HG03469 (cell line): ENCODE measurements at regions not wholly inside any gene's neighbourhood (a gene's known extent, or its start where the extent isn't known, plus 50 kb on each side); places are given as distances from the start of the nearest gene placed in this dataset.

Source experiments
- ATAC-seq: cut with Tn5 transposase; IDR thresholded peaks from one replicate; pipeline ENCODE4 v1.9.1; 2021; ENCODE audit warnings: mild to moderate bottlenecking, moderate library complexity, moderate number of reproducible peaks; ENCODE audit not compliant: unreplicated experiment

DNA sequence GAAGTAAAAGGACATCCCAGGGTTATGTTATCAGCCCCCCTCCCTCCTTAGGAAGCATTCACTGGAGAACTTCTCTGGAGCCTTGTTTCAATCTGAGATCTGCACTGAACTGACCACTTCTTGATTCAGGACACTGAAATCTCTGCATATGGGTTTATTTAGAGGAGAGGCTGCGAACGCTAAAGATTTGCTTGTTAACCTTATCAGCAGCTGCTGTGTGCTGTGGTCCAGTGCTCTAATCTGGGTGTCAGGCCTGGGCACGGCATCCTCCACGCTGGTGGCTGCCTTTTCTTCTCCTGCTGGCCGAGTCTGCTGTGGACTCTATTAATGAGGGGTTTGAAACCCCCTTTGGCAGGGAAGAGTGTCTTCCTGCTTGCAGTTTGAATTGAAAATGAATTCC lies 1094.7 kb upstream of the TENM3 start:
- ATAC-seq = no peak

DNA sequence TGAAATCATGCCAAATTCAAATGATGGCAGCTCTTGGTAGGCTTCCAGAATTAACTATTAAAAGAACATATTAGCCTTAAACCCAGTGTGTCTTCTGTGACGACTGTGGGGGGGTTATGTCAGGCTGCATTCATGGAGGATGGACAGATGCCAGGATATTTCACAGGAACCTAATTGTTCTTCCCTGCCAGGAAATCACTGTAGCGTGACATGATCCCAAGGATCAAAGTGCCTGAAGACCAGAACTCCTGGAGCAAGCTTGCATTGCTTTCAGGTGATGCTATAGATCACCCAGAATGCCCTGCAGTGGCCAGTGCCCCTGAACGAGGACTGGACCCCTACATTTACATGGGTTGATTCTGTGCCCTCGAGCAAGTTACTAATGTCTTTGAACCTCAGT lies 1093.0 kb upstream of the TENM3 start:
- no peak for ATAC-seq

DNA sequence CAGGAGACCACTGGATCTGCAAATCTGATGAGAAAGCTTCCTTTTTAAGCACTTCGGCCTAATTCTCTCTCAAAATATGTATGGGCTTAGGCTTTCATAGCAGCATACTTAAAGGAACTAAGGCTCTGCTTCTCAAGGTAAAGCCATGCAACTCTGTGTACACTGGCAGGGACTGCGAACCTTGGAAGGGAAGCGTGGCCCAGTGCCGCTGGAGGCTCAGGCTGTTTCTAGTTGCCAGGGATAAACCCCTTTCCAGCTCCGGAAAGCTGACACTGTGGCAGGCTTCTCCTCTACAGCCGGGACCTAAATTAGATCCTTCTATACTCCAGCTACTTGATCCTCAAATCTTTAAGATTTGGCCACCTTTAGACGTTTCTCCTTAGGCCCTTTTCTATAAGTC lies 1091.3 kb upstream of the TENM3 start:
- ATAC-seq = no peak

DNA sequence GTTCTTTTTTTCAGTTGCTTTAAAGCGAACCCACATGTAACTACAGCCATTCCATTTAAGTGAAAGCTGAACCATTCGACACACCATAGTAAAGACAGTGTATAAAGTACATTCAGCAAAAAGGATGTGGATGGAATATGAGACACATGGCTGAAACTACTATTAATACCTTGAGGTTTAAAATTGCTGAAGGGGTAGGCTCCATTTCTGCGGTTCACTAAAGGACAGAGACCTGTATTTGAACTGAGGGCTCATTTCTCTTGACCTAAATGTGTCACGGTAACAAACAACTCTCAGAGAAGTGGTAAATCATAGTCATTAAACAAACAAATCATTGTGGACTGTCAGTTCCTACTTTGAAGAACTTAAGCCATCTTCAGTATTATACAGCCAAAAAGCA lies 1085.6 kb upstream of the TENM3 start:
- no peak for ATAC-seq

DNA sequence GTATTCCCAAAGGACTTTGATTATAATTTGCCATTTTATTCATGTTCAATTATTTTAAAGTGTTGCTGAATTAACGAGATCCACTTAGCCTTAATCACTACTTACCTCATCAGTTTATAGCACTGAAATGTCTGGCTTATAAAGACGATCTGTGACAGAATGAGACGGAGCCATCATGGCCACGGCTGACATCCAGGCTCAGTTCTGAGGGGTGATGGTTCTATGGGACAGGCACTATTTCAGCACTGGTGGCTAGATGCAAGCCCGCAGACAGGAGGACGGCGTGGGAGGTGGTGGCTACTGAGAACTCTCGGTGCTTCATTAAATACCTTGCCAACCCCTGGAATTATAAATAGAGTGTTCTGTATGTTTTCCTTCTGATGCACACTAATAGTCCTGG lies 1084.2 kb upstream of the TENM3 start:
- ATAC-seq = no peak

DNA sequence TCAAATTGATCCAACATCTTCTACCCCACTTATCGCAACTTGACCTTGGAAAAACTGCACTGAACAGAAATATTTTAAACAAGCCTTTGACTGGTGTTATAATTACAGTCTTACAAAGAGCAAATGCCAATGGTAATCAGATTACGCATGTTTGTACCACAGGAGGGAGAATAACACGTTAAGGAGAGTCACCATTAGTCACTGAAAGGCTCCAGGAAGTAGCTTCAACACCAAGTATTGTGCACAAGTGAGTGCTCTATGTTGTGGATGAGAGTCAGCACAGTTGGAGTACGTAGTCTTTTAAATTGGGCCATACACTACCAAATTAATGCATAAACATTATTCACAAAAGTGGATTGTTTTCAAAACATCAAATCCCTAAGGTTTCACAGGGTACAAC lies 1081.5 kb upstream of the TENM3 start:
- no peak for ATAC-seq

DNA sequence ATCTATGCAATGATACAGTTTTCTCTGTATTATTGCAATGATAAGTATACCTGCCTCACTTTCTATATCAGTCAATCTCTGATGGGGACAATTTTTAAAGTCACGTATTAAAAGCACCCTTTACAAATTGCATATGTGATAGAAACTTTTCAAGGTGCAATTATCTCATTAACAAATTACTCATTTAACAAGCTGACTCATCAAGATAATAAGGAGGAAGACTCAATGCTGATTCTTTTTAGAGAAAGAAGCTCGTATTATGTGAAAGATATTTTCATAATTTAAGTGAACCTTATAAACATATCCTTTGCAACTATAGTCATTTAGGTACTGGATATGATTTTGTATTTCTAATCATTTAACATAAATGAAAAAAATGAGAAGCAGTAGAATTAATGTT lies 1080.9 kb upstream of the TENM3 start:
- ATAC-seq = no peak

DNA sequence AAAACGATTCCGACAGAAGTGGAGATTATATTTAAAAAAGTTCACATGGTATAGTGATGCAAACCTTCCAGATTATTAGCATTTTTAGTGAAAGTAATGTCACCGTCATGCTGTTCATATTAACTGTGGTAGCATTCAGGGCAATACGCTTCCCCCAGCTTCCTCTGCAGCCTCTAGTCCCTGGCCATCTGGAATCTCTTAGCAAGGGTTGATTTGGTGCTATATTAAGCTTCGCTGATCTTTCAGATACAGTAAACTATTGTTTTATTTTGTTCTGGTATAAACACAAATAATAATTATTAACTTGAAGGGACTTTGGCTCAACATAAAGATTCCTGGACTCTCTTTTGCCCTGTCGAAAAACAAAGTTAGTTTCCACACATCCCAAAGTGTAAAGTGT lies 1080.5 kb upstream of the TENM3 start:
- ATAC-seq = no peak

DNA sequence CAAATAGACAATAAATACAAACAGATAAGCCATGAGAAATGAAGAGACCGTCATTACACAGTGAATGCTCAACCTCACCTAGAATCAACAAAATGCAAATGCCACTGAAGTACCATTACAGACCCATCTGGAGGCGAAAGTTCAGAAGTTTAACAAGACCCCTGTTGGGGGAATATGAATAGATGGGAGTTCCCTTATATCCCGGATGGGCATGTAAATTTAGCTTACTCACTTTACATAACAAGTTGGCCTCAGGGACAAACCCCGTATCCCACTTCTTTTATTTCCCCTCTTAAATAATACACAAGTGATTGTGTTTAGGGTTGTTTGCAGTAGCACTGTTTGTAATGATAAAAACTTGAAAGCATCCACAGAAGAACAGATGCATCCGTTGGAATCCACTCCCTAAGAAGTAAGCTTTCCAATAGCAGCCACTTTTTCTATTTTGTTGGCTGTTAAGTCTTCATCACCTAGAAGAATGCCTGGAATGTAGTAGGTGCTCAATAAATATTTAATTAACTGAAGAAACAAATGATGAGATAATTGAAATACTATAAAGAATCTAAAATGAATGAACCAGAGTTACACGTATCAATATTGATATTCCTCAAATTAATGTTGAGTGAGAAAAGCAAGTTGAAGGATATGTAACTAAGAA lies 1076.3 kb upstream of the TENM3 start:
- no peak for ATAC-seq

DNA sequence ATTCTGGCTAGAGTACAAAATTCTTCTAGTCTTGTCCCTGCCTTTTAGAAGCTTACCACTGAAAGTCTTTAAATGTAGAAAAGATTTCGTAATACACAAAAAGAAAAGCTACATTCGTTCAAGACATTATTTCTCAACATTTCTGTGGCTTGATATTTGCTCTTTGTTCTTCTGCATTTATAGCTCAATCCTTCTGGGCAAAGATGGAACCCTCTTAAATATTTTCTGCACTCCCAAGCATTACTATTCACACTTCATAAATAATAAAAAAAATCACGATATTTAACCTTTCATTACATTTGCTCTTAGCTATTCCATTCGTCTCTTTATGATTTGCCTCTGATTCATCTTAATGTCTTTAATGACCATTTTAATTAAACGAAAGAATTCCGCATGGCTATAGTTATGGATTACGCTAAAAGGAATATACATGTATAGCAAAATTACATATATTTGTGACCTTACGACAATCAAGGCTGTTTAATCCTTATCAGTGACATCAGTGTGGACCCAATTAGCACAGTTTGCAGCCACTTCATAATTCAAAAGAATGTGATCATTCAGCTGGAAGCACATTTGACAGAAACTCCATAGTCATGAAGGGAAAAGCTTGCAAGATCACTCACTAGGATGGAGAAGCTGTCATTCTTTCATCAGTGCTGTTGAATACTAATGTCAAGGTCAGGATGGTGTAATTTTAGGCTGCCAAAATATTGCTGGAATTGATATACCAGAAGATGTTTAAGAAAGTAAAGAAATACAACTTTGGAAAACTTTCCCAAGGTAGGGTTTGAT lies 1075.0 kb upstream of the TENM3 start:
- no peak for ATAC-seq

DNA sequence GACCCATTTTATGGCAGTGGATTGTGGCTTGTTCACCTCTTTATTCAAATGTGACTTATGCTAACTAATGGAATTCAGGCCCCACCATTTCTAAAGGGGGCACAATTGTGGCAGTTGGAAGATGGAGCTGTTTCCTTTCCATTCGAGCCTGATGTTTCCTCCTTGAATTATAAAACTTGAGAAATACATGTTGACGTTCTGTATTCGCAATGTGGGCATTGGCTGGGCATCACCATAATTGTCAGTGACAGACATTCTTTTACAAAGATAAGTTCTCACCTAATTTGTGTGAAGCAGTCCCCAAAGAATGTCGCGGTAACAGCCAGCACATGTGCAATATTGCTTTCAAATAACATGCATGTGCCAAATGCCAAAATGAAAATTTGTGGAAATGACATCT lies 1070.2 kb upstream of the TENM3 start:
- no peak for ATAC-seq

DNA sequence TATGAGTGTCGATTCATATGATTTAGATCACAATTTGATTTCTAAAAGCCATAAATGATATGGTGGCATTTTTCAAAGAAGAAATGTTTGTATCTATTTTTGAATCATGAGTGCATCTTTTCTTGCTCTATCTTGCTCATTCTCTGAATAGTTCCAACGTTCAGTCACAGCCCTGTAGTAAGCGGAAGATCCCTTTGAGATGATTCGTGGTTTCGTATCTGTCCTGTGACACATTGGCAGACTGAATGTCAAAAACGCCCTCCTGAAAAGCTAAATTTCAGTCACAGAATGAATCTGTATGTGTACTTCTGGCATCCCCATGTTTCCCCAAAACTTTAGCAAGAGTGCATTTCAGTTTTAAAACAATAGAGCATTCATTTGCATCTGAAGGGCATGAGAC lies 1066.9 kb upstream of the TENM3 start:
- no peak for ATAC-seq

DNA sequence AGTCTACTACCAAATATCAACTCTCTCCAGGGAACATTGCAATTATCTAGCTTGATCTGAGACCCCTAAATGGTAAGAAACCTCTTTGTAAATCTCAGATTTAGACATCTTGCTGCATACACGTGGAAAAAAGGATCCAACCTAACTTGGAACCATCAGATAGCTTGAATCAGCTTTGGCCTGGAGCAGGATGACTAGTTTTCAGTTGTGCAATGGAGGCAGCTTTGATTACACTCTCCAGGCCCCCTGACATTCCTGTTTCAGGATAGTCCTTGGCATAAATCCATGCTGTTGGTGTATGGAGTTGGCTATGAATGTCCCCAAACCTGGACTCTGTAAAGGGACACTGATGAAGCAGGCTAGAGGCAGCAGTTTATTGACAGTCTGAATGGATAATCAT lies 1061.9 kb upstream of the TENM3 start:
- ATAC-seq = no peak

DNA sequence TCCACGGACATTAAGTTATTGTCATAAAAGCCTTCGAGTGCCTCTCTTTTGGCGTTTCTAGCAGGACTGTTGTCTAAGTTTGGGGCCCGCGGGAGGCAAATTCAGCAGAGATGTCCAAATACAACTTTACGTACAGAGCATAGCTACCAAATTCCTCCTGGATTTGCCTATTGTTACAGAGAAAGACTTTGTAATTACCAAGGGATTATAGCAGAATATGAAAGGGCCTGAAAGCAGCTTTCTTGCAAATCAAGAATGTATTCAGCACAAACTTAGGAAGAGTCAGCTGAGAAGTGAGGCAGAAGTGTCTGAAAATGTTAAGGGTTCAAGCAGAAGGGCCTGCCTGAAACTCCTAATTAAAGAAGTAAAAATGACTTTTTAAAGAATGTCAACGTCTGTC lies 1053.5 kb upstream of the TENM3 start:
- ATAC-seq = no peak

DNA sequence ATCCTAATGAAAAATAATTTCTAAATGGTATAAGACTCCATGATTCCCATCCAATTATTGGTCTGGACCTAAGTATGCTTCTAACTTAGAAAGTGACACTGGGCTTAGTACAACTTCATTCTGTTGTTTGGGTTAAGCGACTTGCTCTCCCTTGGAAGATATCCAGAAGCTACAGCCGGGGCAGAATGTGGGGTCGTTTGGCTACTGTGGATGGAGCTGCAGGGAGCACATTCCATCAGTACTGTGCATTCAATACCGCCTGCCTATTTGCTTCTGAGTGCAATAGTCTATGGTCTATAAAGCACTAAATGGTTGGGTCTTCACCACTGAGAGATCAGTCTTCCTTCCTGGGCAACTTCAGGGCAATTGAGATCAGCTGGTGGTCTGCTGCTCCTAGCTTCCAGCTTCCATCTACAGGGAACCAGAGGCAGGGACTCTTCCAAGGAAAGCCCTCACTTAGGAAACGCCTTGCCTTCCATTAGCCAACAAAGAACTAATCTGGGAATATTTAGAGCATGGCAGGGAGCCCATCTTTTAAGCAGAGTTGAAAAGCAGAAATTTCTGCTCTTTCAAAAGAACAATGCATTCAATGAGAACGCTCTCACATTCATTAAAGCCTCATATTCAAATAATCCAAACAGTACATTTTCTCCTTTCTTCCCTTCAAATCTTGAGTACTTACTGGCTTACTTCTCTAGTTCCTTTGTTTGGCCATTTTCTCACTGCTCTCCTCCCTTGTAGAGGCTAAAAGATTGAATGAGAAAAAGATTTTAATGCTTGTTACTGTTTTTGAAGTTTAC lies 1049.9 kb upstream of the TENM3 start:
- no peak for ATAC-seq

DNA sequence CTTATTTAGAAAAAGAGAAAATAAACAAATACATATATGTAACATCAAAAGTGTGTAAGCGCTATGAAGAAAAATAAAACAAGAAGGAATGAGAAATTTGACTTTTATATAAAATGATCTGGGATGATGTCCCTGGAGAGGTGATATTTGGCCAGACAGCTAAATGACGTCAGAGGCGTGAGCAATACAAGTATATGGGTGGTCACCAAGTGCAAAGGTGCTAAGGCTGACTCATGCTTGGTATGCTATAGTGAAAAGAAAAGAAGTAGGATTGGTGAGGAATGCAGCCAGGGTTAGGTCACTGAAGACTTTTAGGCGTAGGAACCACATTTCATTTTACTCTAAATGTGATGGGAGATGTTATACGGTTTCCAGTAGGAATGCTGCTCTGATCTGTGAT lies 1049.1 kb upstream of the TENM3 start:
- ATAC-seq = no peak

DNA sequence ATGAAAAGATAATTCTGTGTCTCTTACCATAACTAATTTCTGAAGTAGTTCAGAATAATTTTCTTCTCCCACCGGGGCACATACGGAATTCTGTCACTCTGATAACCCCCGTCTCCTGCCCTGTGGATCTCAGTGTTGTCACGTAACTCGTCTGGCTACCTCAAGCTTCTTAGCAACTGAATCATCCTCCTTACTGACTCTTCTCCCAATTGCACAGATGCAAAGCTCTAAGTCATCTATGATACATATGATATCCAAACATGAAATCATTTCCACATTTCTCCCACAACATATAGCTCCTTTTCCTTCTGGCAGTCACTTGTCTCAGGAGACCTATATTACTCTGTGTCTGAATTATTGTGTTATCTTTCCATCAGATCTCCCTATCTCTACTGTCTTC lies 1043.1 kb upstream of the TENM3 start:
- ATAC-seq = no peak

DNA sequence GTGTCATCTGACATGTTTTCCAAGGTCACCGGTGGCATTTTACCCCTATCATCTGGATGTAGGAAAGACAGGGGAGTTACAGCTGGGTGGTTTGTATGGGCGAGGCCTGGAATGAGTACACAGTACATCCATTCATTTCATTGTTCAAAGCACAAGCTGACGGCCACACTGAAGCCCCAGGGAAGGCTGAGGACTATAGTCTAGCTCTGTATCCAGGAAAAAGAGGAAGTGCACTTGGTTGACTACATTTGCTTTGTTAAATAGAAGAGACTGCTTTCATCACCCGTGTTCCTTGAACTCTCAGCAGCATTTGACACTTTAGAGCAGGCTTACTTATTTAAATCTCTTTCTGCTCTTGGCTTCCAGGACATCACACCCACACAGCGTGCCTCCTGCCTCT lies 1041.0 kb upstream of the TENM3 start:
- no peak for ATAC-seq

DNA sequence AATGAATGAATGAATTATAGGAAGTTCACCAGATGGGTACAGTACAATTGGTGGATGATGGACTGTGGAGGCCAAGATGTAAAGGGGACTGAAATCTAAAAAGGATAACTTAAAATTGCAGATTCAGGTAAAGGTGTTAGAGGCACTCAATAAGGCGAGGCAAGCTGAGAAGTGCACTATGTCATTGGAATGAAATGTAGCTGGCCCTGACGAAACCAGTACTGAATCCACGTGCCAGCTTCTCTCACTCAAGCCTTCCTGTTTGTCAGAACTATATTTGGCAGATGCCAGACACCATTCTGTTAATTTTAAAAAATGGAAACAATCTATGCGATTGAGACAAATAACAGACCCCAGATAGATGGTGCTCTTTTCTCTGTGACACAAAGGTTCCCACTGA lies 1039.1 kb upstream of the TENM3 start:
- ATAC-seq = no peak

DNA sequence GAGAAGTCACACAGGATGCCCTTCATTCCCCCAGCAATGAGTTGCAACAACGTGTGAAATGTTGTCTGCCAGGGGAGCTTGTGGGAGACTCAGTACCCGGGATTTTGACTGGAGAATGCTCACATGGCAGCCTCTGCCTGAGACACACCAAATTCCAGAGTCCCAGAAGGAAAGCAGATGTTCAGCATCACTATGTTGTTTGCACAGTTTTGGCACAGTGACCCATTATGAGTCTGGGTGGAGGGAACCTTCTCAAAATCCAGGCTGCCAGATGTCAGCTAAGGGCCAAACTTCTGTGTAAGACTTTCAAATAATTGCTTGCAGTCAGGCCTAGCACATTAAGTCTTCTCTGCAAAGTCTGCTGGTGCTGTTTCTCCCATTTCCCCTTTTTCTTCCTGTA lies 1029.7 kb upstream of the TENM3 start:
- no peak for ATAC-seq

DNA sequence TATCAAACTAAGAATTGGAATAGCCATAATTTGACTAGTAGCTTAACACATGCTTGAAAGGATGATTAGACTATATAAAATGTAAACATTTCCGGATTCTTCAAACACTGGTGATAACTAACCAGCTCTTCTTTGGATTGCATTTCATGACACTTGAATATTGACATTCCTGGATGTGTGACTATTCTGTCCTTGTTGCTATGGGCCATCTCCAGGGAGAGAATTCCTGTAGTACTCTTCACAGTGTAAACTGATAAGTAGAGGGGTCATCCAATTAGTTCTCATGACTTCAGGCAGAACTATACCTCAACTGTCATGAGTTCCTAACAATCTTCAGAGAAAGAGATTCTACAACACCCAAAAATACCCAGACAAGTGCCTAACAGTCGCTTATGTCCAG lies 1026.7 kb upstream of the TENM3 start:
- no peak for ATAC-seq
